MM.1S (cell line): ENCODE measurements at regions not wholly inside any gene's neighbourhood (a gene's known extent, or its start where the extent isn't known, plus 50 kb on each side); places are given as distances from the start of the nearest gene placed in this dataset.

Source experiments
- DNase-seq: peaks from one replicate; pipeline ENCODE4 v3.0.0-alpha.2; 2015
- H2AFZ ChIP-seq: fragments of 300-600 bp; sonication (generic); 2 replicates; pipeline ENCODE4 v1.6.0; 2016; ENCODE audit warnings: antibody characterized with exemption, low read length
- H3F3A ChIP-seq: fragments of 300-600 bp; sonication (generic); 2 replicates; pipeline ENCODE4 v1.6.1; 2016; ENCODE audit warnings: mild to moderate bottlenecking, antibody characterized with exemption, low read length, moderate library complexity, mixed read lengths; ENCODE audit not compliant: insufficient read depth
- H3K27ac ChIP-seq: fragments of 300-600 bp; sonication (generic); 2 replicates; pipeline ENCODE4 v1.5.1; 2016; ENCODE audit warnings: mild to moderate bottlenecking, low read length
- H3K27me3 ChIP-seq: fragments of 300-600 bp; sonication (generic); replicated peaks from 2 replicates; pipeline ENCODE4 v1.6.0; 2016; ENCODE audit warnings: low read length; ENCODE audit not compliant: insufficient read depth
- H3K36me3 ChIP-seq: fragments of 300-600 bp; sonication (generic); replicated peaks from 2 replicates; pipeline ENCODE4 v1.6.1; 2016; ENCODE audit warnings: mild to moderate bottlenecking, low read length, mixed read lengths; ENCODE audit not compliant: insufficient read depth
- H3K4me1 ChIP-seq: fragments of 300-600 bp; sonication (generic); 2 replicates; pipeline ENCODE4 v1.6.1; 2016; ENCODE audit warnings: low read length, mixed read lengths
- H3K4me2 ChIP-seq: fragments of 300-600 bp; sonication (generic); 2 replicates; pipeline ENCODE4 v1.6.0; 2016; ENCODE audit warnings: low read depth, low read length
- H3K4me3 ChIP-seq: fragments of 300-600 bp; sonication (generic); 2 replicates; pipeline ENCODE4 v1.5.1; 2016; ENCODE audit warnings: low read length, mixed read lengths
- H3K79me2 ChIP-seq: fragments of 300-600 bp; sonication (generic); 2 replicates; pipeline ENCODE4 v1.6.1; 2016; ENCODE audit warnings: mixed run types, low read length, mixed read lengths
- H3K9ac ChIP-seq: fragments of 300-600 bp; sonication (generic); 2 replicates; pipeline ENCODE4 v1.6.1; 2016; ENCODE audit warnings: low read length, mixed read lengths
- H3K9me2 ChIP-seq: fragments of 300-600 bp; sonication (generic); replicated peaks from 2 replicates; pipeline ENCODE4 v1.6.1; 2016; ENCODE audit warnings: mild to moderate bottlenecking, low read length, mixed read lengths; ENCODE audit not compliant: insufficient read depth
- H3K9me3 ChIP-seq: fragments of 300-600 bp; sonication (generic); replicated peaks from 2 replicates; pipeline ENCODE4 v1.6.1; 2016; ENCODE audit warnings: mild to moderate bottlenecking, low read length, mixed read lengths; ENCODE audit not compliant: insufficient read depth
- H4K20me1 ChIP-seq: fragments of 300-600 bp; sonication (generic); 2 replicates; pipeline ENCODE4 v1.6.1; 2016; ENCODE audit warnings: mild to moderate bottlenecking, low read length, moderate library complexity, mixed read lengths; ENCODE audit not compliant: insufficient read depth
- EZH2 ChIP-seq: fragments of 300-600 bp; sonication (generic); optimal IDR thresholded peaks from 2 replicates; pipeline ENCODE3; 2017; ENCODE audit warnings: low read depth, mild to moderate bottlenecking, antibody characterized with exemption, low read length, mixed read lengths
- EZH2phosphoT487 ChIP-seq: fragments of 300-600 bp; sonication (generic); IDR thresholded peaks from 2 replicates; pipeline ENCODE4 v1.6.1; 2018; ENCODE audit warnings: antibody characterized with exemption, low read length
- TF ChIP-seq, protein P1 (sequence below): fragments of 300-600 bp; sonication (generic); IDR thresholded peaks from 2 replicates; pipeline ENCODE4 v1.5.1; 2016; ENCODE audit warnings: antibody characterized with exemption, low read length, mixed read lengths

DNA sequence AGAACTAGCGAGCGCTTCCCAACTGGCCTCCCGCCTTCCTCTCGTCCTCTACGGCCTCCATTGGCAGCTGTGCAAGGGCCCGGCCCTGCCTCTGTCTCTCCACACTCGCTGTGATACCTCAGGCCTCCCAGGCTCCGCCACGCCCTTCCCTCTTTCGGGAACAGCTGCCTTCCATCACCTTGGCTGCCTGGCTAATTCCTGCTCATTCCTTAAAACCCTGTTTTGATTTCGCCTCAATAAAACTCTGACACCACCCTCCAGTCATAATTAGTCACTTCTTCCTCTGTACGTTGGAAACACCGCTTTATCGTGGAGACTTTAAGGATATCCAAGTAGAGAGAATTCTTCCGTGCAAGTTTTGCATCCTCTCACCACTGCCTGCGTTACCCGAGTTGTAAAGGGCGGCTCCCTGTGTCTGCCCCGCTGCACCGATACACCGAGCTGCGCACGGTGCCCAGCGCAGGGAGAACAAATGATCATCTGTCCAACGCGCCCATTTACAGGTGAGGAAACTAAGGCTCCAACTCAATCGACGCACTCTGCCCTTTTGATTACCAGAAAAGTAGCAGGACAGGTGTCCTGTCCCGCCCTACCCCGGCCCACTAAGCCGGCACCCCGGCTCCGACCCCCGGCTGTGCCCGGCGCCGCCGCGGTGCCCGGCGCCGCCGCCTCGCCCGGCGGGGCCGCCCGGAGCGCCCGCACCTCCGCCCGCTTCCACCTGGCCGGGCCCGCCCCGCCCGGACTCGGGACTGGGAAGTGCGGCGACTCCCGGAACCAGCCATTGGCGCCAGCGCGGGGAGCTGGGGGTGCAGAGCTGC is 139.7 kb downstream of the SEC14L1 start:
- Histone ChIP-seq H3K4me3 (peak overlapping the region; percentile 55; the same call in 1 of the 2 replicates), H3F3A (0 out of 2 replicates have a peak, but pooled peaks cover 3% of the 10 kb centered on the region), H2AFZ (peak overlapping the region; percentile 43; the same call in 1 of the 2 replicates), H3K4me2 (peak overlapping the region; percentile 95), H3K4me1 (peaks cover 4% of the 10 kb centered on the region; the same call in 1 of the 2 replicates), H3K36me3 (no peaks in the 10 kb centered on the region), H3K27ac (no peak overlapping the region), H3K9me2 (no peaks in the 10 kb centered on the region), H3K79me2 (peaks cover 13% of the 10 kb centered on the region), H4K20me1 (no peaks in the 10 kb centered on the region), H3K9me3 (no peaks in the 10 kb centered on the region), H3K9ac (no peak overlapping the region), H3K27me3 (peaks cover 9% of the 10 kb centered on the region)
- DNase-seq = peak; percentile 29
- TF ChIP-seq, protein P1, sequence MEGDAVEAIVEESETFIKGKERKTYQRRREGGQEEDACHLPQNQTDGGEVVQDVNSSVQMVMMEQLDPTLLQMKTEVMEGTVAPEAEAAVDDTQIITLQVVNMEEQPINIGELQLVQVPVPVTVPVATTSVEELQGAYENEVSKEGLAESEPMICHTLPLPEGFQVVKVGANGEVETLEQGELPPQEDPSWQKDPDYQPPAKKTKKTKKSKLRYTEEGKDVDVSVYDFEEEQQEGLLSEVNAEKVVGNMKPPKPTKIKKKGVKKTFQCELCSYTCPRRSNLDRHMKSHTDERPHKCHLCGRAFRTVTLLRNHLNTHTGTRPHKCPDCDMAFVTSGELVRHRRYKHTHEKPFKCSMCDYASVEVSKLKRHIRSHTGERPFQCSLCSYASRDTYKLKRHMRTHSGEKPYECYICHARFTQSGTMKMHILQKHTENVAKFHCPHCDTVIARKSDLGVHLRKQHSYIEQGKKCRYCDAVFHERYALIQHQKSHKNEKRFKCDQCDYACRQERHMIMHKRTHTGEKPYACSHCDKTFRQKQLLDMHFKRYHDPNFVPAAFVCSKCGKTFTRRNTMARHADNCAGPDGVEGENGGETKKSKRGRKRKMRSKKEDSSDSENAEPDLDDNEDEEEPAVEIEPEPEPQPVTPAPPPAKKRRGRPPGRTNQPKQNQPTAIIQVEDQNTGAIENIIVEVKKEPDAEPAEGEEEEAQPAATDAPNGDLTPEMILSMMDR = no peak
- TF ChIP-seq EZH2phosphoT487 (no peak), EZH2 (no peak)

DNA sequence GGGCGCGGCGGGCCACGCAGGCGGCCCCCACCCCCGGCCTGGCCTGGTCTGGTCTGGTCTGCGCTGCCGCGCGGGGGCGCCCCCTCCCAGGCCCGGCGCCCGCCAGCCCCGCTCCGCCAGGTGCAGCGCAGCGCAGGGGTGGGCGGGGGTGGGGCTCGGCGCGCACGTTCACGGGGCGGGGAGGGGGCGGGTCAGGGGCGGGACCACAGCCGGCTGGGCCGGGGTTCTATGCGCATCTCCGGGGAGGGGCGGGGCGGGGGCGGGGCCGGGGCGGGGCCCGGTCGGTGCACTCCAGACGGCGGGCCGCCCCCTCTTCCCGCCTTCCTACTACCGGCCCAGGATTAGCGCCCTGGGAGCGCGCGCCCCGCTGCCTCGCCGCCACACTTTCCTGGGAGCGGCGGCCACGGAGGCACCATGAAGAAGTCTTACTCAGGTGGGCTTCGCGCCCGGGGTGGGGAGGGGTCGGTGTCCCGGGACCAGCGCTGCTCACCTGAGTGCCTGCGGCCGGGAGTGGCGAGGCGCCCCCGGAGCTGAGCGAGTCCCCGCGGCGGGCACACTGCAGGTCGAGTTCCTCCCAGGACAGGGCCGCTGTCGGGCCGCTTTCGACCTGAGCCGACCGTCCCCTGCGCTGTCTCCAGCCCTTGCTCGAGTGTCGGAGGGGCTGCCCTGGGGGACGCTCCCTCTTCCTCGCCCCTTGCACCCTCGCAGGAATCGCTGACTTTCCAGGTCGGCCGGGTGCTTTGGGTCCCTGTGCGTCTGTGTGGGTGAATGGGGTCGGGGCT is 140.5 kb downstream of the SEC14L1 start:
- Histone ChIP-seq H4K20me1 (no peaks in the 10 kb centered on the region), H3K4me3 (peak overlapping the region; percentile 96), H2AFZ (peak overlapping the region; percentile 99), H3K4me2 (peak overlapping the region; percentile 99), H3K79me2 (peaks cover 13% of the 10 kb centered on the region), H3K4me1 (peaks cover 4% of the 10 kb centered on the region; the same call in 1 of the 2 replicates), H3K27ac (no peak overlapping the region), H3K9me3 (no peaks in the 10 kb centered on the region), H3K27me3 (peaks cover 2% of the 10 kb centered on the region; the same call in 1 of the 2 replicates), H3F3A (0 out of 2 replicates have a peak, but pooled peaks cover 3% of the 10 kb centered on the region), H3K9ac (peak overlapping the region; percentile 74), H3K9me2 (no peaks in the 10 kb centered on the region), H3K36me3 (no peaks in the 10 kb centered on the region)
- TF ChIP-seq, protein P1 = no peak
- TF ChIP-seq EZH2phosphoT487 = no peak
- peak; percentile 74 for DNase-seq

DNA sequence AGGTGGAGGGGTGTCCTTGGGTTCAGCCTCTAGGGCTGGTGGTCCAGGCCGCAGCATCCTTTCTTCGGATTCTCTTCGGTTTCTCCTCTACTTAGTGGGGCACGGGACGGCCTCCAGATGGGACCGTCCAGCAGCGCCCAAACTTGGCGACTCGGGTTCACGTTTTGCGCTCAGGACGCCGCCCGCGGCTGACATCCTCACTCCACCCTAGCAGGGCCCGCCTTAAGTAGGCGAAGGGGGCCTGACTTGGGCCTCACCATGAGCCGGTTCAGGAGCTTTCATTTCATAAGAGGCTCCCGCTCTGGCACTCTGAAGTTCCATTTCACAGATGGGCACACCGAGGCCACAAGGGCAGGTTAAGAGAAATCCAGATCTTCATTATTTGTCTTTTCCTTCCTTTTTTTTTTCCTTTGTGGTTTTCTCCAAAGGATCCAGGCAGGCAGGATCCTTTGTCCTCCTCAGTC is 141.2 kb downstream of the SEC14L1 start:
- Histone ChIP-seq H3K36me3 (no peaks in the 10 kb centered on the region), H4K20me1 (no peaks in the 10 kb centered on the region), H3K9ac (peak overlapping the region; percentile 74), H3K4me3 (peak overlapping the region; percentile 96), H3K27ac (no peak overlapping the region), H3K79me2 (peaks cover 13% of the 10 kb centered on the region), H3K9me3 (no peaks in the 10 kb centered on the region), H3K9me2 (no peaks in the 10 kb centered on the region), H3F3A (0 out of 2 replicates have a peak, but pooled peaks cover 3% of the 10 kb centered on the region), H3K4me2 (peak overlapping the region; percentile 99), H3K4me1 (peaks cover 4% of the 10 kb centered on the region; the same call in 1 of the 2 replicates), H2AFZ (peak overlapping the region; percentile 99), H3K27me3 (0 out of 2 replicates have a peak, but pooled peaks cover 2% of the 10 kb centered on the region)
- TF ChIP-seq, protein P1 = no peak
- no peak for TF ChIP-seq EZH2phosphoT487
- TF ChIP-seq EZH2 = no peak
- peak; percentile 23 for DNase-seq
